Naive thymus-derived CD4-positive, alpha-beta T cell (primary cell): ENCODE measurements at regions not wholly inside any gene's neighbourhood (a gene's known extent, or its start where the extent isn't known, plus 50 kb on each side); places are given as distances from the start of the nearest gene placed in this dataset.
"Not testable (repeated sequence)": the region's sequence is repeated elsewhere in the genome, so short reads cannot be mapped to it uniquely, and the experiment has no call there.

ENCODE experiments used
- ATAC-seq: fragments of 150-1000 bp; cut with Tn5 transposase; 2 replicates; pipeline ENCODE4 v1.10.0; 2021; ENCODE audit warnings: mild to moderate bottlenecking, moderate library complexity
- CTCF ChIA-PET: fragments of 350-600 bp; sonication (Branson Sonifier 250); formaldehyde crosslinking; loops from one replicate; lab custom pipeline; 2021; ENCODE audit warnings: antibody characterized with exemption; lab: Charles Lee
- POLR2A ChIA-PET: fragments of 350-600 bp; sonication (Branson Sonifier 250); formaldehyde crosslinking; loops from one replicate; lab custom pipeline; 2021; ENCODE audit warnings: antibody characterized with exemption, inconsistent platforms; lab: Charles Lee
- DNase-seq, 9 donors: peaks; one replicate each; pipeline versions ENCODE4 v3.0.0 to v3.0.0-alpha.2; 2020 to 2022; ENCODE audit warnings: mixed read lengths in 1 of 9
- H3K27ac ChIP-seq: one replicate; pipeline ENCODE4 v1.7.0; 2013; ENCODE audit warnings: mild to moderate bottlenecking, low read depth, low read length, moderate library complexity
- H3K27me3 ChIP-seq, 2 donors: one replicate each; pipeline ENCODE4 v1.7.0; 2013; ENCODE audit warnings: low read length in 2 of 2, mild to moderate bottlenecking in 2 of 2, moderate library complexity in 2 of 2; ENCODE audit not compliant: control insufficient read depth in 2 of 2, insufficient read depth in 2 of 2
- H3K36me3 ChIP-seq, 3 experiments: 1 replicate in 2 of 3; 2 replicates in 1 of 3; pipeline ENCODE4 v1.7.0; 2013; ENCODE audit warnings: low read length in 3 of 3, mild to moderate bottlenecking in 3 of 3, moderate library complexity in 1 of 3; ENCODE audit not compliant: insufficient read depth in 3 of 3, control insufficient read depth in 2 of 3
- H3K4me1 ChIP-seq, 2 donors: one replicate each; pipeline ENCODE4 v1.7.0; 2013; ENCODE audit warnings: low read length in 2 of 2, mild to moderate bottlenecking in 2 of 2, moderate library complexity in 1 of 2; ENCODE audit not compliant: control insufficient read depth in 2 of 2, insufficient read depth in 2 of 2
- H3K4me3 ChIP-seq: 2 replicates; pipeline ENCODE4 v1.7.0; 2013; ENCODE audit warnings: mild to moderate bottlenecking, low read length
- H3K9me3 ChIP-seq, 3 experiments: 1 replicate in 2 of 3; 2 replicates in 1 of 3; pipeline ENCODE4 v1.7.0; 2013; ENCODE audit warnings: low read length in 3 of 3; ENCODE audit not compliant: control insufficient read depth in 2 of 3
- H3K27ac Mint-ChIP-seq, 9 donors: one replicate each; pipeline ENCODE4 v1.8.0; 2020 to 2022; ENCODE audit warnings: mixed read lengths in 9 of 9, mild to moderate bottlenecking in 8 of 9, moderate library complexity in 5 of 9, inconsistent platforms in 2 of 9
- H3K27me3 Mint-ChIP-seq, 5 donors: one replicate each; pipeline ENCODE4 v1.8.0; 2021 to 2022; ENCODE audit warnings: mixed read lengths in 5 of 5, mild to moderate bottlenecking in 1 of 5
- H3K36me3 Mint-ChIP-seq, 5 donors: one replicate each; pipeline ENCODE4 v1.8.0; 2020 to 2022; ENCODE audit warnings: mixed read lengths in 5 of 5, mild to moderate bottlenecking in 3 of 5, inconsistent platforms in 1 of 5
- H3K4me1 Mint-ChIP-seq, 7 donors: one replicate each; pipeline ENCODE4 v1.8.0; 2020 to 2022; ENCODE audit warnings: mixed read lengths in 7 of 7, mild to moderate bottlenecking in 3 of 7, inconsistent platforms in 1 of 7
- H3K4me3 Mint-ChIP-seq, 10 donors: one replicate each; pipeline ENCODE4 v1.8.0; 2020 to 2022; ENCODE audit warnings: mild to moderate bottlenecking in 10 of 10, mixed read lengths in 10 of 10, moderate library complexity in 6 of 10, inconsistent platforms in 2 of 10
- H3K9me3 Mint-ChIP-seq, 11 donors: one replicate each; pipeline ENCODE4 v1.8.0; 2020 to 2022; ENCODE audit warnings: mixed read lengths in 11 of 11, mild to moderate bottlenecking in 4 of 11, inconsistent platforms in 1 of 11, moderate library complexity in 1 of 11
- intact Hi-C, 2 donors: fragments of 100-400 bp; cut with micrococcal nuclease; formaldehyde crosslinking; loops; one replicate each; pipeline ENCODE4 v1.15.1; 2023

- H3K27ac ChIP-seq, result no peak overlapping the region
- Mint-ChIP-seq H3K4me3 (no peak overlapping the region), H3K27ac (no peak overlapping the region), H3K27me3 (peaks cover 0 to 19% (median 8%) of the 10 kb centered on the region in 5 donors), H3K36me3 (no peaks in the 10 kb centered on the region), H3K4me1 (peaks cover 0 to 2% (median 0%) of the 10 kb centered on the region in 7 donors), H3K9me3 (peaks cover 0 to 13% (median 2%) of the 10 kb centered on the region in 11 donors)
- no peak overlapping the region for H3K4me3 ChIP-seq
- DNase-seq (no peak), ATAC-seq (no peak)
- intact Hi-C loops, result no loop called here
- no peaks in the 10 kb centered on the region for H3K36me3 ChIP-seq
- no peaks in the 10 kb centered on the region for H3K27me3 ChIP-seq
- no peaks in the 10 kb centered on the region for H3K9me3 ChIP-seq
- H3K4me1 ChIP-seq, result no peaks in the 10 kb centered on the region
- ChIA-PET POLR2A (no interaction called here), CTCF (no interaction called here)
Observed at GRCh38 chr1:184170719-184171118, 119.2 kb downstream of the TSEN15 start.

DNA sequence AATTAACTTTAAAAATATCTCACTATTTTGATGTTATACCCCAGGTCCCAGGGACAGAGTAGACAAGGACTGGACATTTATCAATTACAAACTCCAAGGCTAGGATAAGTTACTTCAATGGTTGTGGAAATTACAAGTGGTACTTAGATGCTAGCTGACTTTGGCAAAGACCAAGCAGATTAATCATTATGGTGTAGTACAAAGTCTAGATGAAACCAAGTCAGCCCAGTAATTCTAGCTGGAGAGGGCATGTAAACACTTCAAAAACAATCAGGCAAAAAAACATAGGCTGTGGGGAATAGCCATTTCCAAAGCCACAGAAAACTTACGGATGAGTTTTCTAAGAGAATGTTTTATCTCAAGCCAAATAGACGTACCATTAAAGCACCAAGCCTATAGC, 124.5 kb downstream of the TSEN15 start:
- Histone ChIP-seq H3K27ac (no peak overlapping the region), H3K9me3 (no peaks in the 10 kb centered on the region), H3K4me3 (no peak overlapping the region), H3K4me1 (no peaks in the 10 kb centered on the region), H3K36me3 (no peaks in the 10 kb centered on the region), H3K27me3 (no peaks in the 10 kb centered on the region)
- Mint-ChIP-seq H3K27ac (no peak overlapping the region), H3K4me3 (no peak overlapping the region), H3K9me3 (peaks cover 0 to 6% (median 0%) of the 10 kb centered on the region in 11 donors), H3K27me3 (peaks cover 0 to 12% (median 6%) of the 10 kb centered on the region in 5 donors), H3K36me3 (no peaks in the 10 kb centered on the region), H3K4me1 (peaks cover 0 to 2% (median 0%) of the 10 kb centered on the region in 7 donors)
- DNase-seq (no peak), ATAC-seq (no peak)
- CTCF ChIA-PET, result no interaction called here
- POLR2A ChIA-PET, result no interaction called here
- intact Hi-C loops, result no loop called here

- ChIA-PET CTCF (no interaction called here), POLR2A (no interaction called here)
- Mint-ChIP-seq H3K27ac (no peak overlapping the region), H3K4me1 (no peaks in the 10 kb centered on the region), H3K27me3 (peaks cover under 1 to 24% (median 12%) of the 10 kb centered on the region in 5 donors), H3K4me3 (no peak overlapping the region), H3K9me3 (peaks cover 0 to 6% (median 2%) of the 10 kb centered on the region in 11 donors), H3K36me3 (no peaks in the 10 kb centered on the region)
- DNase-seq, result no peak
- H3K4me3 ChIP-seq, result no peak overlapping the region
- H3K9me3 ChIP-seq, result no peaks in the 10 kb centered on the region
- no peaks in the 10 kb centered on the region for H3K36me3 ChIP-seq
- H3K27ac ChIP-seq, result no peak overlapping the region
- H3K27me3 ChIP-seq, result no peaks in the 10 kb centered on the region
- no peak for ATAC-seq
- no peaks in the 10 kb centered on the region for H3K4me1 ChIP-seq
- intact Hi-C loops, result no loop called here
Observed at GRCh38 chr1:184181044-184181443, 129.5 kb downstream of the TSEN15 start.

GRCh38 chr1:184183919-184184318, 132.4 kb downstream of the TSEN15 start:
- H3K27ac ChIP-seq, result no peak overlapping the region
- H3K27ac Mint-ChIP-seq, result no peak overlapping the region
- CTCF ChIA-PET, result interaction anchor here (0.8 kb wide), 1 partner anchor 140 kb away, joined by 4 read pairs; no protein-coding TSS in a partner anchor
- no peaks in the 10 kb centered on the region for H3K36me3 ChIP-seq
- no peaks in the 10 kb centered on the region for H3K4me1 Mint-ChIP-seq
- no peaks in the 10 kb centered on the region for H3K27me3 ChIP-seq
- no peak for DNase-seq
- no peak overlapping the region for H3K4me3 Mint-ChIP-seq
- H3K27me3 Mint-ChIP-seq, result peaks cover 6 to 25% (median 19%) of the 10 kb centered on the region in 5 donors
- POLR2A ChIA-PET, result no interaction called here
- no peak for ATAC-seq
- no peak overlapping the region for H3K4me3 ChIP-seq
- intact Hi-C loops, result no loop called here
- no peaks in the 10 kb centered on the region for H3K36me3 Mint-ChIP-seq
- no peaks in the 10 kb centered on the region for H3K4me1 ChIP-seq
- H3K9me3 ChIP-seq, result no peaks in the 10 kb centered on the region
- H3K9me3 Mint-ChIP-seq, result peaks cover 0 to 5% (median 0%) of the 10 kb centered on the region in 11 donors

DNA sequence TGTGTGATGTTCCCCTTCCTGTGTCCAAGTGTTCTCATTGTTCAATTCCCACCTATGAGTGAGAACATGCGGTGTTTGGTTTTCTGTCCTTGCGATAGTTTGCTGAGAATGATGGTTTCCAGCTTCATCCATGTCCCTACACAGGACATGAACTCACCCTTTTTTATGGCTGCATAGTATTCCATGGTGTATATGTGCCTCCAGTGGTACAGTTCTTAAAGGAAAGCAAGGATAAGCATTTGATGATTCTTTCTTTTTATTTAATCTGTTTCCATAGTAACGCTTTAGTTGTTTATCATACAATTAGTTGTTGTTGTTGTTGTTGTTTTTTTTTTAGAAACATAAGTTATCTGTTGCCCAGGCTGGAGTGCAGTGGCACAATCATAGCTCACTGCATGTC, 133.1 kb downstream of the TSEN15 start:
- H3K27ac ChIP-seq, H3K4me3 ChIP-seq, DNase-seq, H3K4me1 Mint-ChIP-seq, H3K9me3 Mint-ChIP-seq, H3K4me3 Mint-ChIP-seq, H3K36me3 ChIP-seq, intact Hi-C loops, H3K27ac Mint-ChIP-seq, ATAC-seq, H3K36me3 Mint-ChIP-seq, H3K9me3 ChIP-seq, POLR2A ChIA-PET, CTCF ChIA-PET, H3K27me3 ChIP-seq, H3K4me1 ChIP-seq: not testable (repeated sequence)
- peaks cover 12 to 30% (median 21%) of the 10 kb centered on the region in 5 donors for H3K27me3 Mint-ChIP-seq

DNA sequence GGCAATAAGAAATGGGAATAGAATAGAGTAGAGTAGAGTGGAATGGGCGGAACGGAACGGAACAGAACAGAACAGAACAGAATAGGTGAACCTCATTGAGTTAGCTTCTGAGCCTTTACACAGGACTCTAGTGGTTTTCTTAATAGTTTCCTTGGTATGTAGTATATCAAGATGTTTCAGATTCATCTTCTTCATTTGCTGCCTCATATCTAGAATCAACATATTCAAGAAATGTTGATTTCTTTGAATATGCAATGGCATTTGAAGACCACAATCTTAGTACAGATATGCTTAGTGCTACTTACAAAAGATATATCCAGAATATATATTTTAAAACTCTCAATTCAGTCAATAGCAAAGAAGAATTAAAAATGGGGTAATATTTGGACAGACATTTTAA, 133.8 kb downstream of the TSEN15 start:
- no peaks in the 10 kb centered on the region for H3K36me3 ChIP-seq
- POLR2A ChIA-PET, result no interaction called here
- ATAC-seq (no peak), DNase-seq (no peak)
- no peaks in the 10 kb centered on the region for H3K27me3 ChIP-seq
- CTCF ChIA-PET, result no interaction called here
- intact Hi-C loops, result no loop called here
- H3K4me1 ChIP-seq, result no peaks in the 10 kb centered on the region
- no peak overlapping the region for H3K27ac ChIP-seq
- Mint-ChIP-seq H3K27me3 (peaks cover 15 to 34% (median 22%) of the 10 kb centered on the region in 5 donors), H3K4me1 (no peaks in the 10 kb centered on the region), H3K4me3 (no peak overlapping the region), H3K9me3 (peaks cover 0 to 5% (median 0%) of the 10 kb centered on the region in 11 donors), H3K27ac (no peak overlapping the region), H3K36me3 (no peaks in the 10 kb centered on the region)
- no peaks in the 10 kb centered on the region for H3K9me3 ChIP-seq
- H3K4me3 ChIP-seq, result no peak overlapping the region

DNA sequence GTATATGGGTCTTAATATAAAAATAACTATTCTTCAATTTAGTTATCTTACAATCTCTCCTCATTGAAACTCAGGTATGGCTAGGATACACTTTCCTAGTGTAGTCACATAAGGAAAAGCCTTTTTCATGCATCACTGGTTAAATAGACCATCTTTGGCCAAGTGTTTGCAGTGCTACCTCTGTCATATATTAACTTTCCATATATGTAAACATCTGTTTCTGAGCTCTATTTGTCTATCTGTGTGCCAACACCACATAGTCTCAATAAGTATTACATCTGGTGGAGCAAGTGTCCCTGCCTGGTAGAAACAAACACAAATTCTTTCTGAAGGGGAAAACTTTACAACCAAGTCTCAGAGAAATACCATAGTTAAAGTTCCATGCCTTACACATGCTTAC, 134.6 kb downstream of the TSEN15 start:
- H3K4me1 ChIP-seq, result no peaks in the 10 kb centered on the region
- no peaks in the 10 kb centered on the region for H3K36me3 ChIP-seq
- ATAC-seq, result no peak
- ChIA-PET CTCF (no interaction called here), POLR2A (no interaction called here)
- Mint-ChIP-seq H3K27me3 (peaks cover 17 to 40% (median 20%) of the 10 kb centered on the region in 5 donors), H3K4me3 (no peak overlapping the region), H3K36me3 (no peaks in the 10 kb centered on the region), H3K4me1 (no peaks in the 10 kb centered on the region), H3K27ac (no peak overlapping the region), H3K9me3 (peaks cover 0 to 5% (median 0%) of the 10 kb centered on the region in 11 donors)
- intact Hi-C loops, result no loop called here
- DNase-seq, result no peak
- H3K9me3 ChIP-seq, result no peaks in the 10 kb centered on the region
- H3K27ac ChIP-seq, result no peak overlapping the region
- H3K27me3 ChIP-seq, result no peaks in the 10 kb centered on the region
- H3K4me3 ChIP-seq, result no peak overlapping the region
